Panc1 (cell line): ENCODE measurements at regions not wholly inside any gene's neighbourhood (a gene's known extent, or its start where the extent isn't known, plus 50 kb on each side); places are given as distances from the start of the nearest gene placed in this dataset.

Experiments used
- CTCF ChIP-seq: fragments of 450-650 bp; IDR thresholded peaks from 2 replicates; pipeline ENCODE4 v1.5.1; 2017; ENCODE audit warnings: mild to moderate bottlenecking
- POLR2AphosphoS5 ChIP-seq: IDR thresholded peaks from 2 replicates; pipeline ENCODE4 v1.6.1; 2012; ENCODE audit warnings: mild to moderate bottlenecking, low read depth, low read length, moderate library complexity
- REST ChIP-seq, 2 experiments: IDR thresholded peaks; 2 replicates each; pipeline ENCODE4 v1.6.1; 2011 to 2012; ENCODE audit warnings: low read depth in 2 of 2, control low read depth in 1 of 2, low read length in 1 of 2, mild to moderate bottlenecking in 1 of 2, moderate library complexity in 1 of 2; ENCODE audit not compliant: insufficient read depth in 1 of 2
- SIN3A ChIP-seq: IDR thresholded peaks from 2 replicates; pipeline ENCODE4 v1.6.1; 2012; ENCODE audit warnings: low read depth, mild to moderate bottlenecking, low read length, moderate library complexity, borderline replicate concordance; ENCODE audit not compliant: insufficient read depth

- TF ChIP-seq POLR2AphosphoS5 (no peak), CTCF (no peak), SIN3A (no peak), REST (IDR thresholded peaks at IDR 0.05; ENCODE audit: insufficient read depth in 1 of 2, low read depth in 2 of 2, low read length in 1 of 2) (no peak)
Observed at GRCh38 chr3:157672061-157672460, 168.8 kb upstream of the VEPH1 start.
